GM12875 (cell line): ENCODE measurements at regions not wholly inside any gene's neighbourhood (a gene's known extent, or its start where the extent isn't known, plus 50 kb on each side); places are given as distances from the start of the nearest gene placed in this dataset.

Experiments
- H3K4me3 ChIP-seq: one replicate; pipeline ENCODE4 v1.5.1; 2011; ENCODE audit warnings: low read depth, low read length, control low read depth
- TF ChIP-seq, protein P1 (sequence below): IDR thresholded peaks from 2 replicates; pipeline ENCODE4 v1.5.1; 2011; ENCODE audit warnings: low read depth, mild to moderate bottlenecking, control low read depth, inconsistent platforms, low read length, moderate library complexity, borderline replicate concordance; ENCODE audit not compliant: insufficient read depth

DNA sequence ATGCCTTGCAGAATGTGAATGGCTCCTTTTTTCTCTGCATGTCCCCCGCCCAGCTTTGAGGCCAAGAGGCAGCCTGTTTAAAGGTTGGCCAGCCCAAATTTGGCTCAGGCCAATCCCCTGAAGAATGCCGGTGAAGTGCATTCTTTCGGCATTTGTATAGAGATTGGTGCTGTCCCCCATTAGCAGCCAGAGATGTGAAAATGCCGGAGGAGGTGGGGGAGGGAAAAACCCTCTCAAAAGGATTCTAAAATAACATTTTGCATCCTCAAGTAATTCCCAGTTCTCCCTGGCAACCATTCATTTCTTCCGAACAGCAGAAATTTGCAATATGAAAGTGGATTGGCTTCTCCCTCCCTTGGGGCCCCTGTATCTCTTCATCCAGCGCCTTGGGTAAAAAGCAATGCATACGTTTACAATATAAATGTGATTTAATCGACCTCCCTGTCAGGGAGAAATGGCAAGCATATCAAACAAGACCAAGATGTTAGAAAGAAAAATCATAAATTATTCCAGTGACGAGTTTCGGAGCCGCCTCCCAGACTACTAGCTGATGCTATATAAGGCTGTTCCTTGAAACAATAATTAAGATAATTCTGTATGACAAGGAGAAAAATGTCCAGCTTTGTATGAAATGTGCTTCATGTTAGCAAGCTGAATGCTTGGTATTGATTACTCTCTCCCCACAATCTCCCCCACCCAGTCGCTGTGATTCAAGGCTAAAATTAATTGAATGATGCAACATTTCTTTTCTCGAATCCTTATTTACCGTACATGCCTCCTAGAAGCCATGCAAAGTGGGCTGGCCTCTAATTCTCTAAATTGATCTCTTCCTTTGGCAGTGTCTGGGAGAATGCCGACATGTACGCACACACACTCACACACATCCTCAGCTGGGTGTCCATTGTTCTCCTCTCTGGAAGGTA is 323.7 kb downstream of the RPS24 start:
- TF ChIP-seq, protein P1, sequence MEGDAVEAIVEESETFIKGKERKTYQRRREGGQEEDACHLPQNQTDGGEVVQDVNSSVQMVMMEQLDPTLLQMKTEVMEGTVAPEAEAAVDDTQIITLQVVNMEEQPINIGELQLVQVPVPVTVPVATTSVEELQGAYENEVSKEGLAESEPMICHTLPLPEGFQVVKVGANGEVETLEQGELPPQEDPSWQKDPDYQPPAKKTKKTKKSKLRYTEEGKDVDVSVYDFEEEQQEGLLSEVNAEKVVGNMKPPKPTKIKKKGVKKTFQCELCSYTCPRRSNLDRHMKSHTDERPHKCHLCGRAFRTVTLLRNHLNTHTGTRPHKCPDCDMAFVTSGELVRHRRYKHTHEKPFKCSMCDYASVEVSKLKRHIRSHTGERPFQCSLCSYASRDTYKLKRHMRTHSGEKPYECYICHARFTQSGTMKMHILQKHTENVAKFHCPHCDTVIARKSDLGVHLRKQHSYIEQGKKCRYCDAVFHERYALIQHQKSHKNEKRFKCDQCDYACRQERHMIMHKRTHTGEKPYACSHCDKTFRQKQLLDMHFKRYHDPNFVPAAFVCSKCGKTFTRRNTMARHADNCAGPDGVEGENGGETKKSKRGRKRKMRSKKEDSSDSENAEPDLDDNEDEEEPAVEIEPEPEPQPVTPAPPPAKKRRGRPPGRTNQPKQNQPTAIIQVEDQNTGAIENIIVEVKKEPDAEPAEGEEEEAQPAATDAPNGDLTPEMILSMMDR = no peak
- H3K4me3 ChIP-seq = no peak overlapping the region

GRCh38 chr10:78358351-78358750 is 324.7 kb downstream of the RPS24 start:
- H3K4me3 ChIP-seq = no peak overlapping the region
- TF ChIP-seq, protein P1 = no peak

GRCh38 chr10:78358982-78359381 is 325.3 kb downstream of the RPS24 start:
- TF ChIP-seq, protein P1 = no peak
- no peak overlapping the region for H3K4me3 ChIP-seq

- TF ChIP-seq, protein P1 = no peak
- no peak overlapping the region for H3K4me3 ChIP-seq
Observed at GRCh38 chr10:78359640-78360091, 326.0 kb downstream of the RPS24 start.

GRCh38 chr10:78360284-78360683 is 326.6 kb downstream of the RPS24 start:
- no peak overlapping the region for H3K4me3 ChIP-seq
- TF ChIP-seq, protein P1 = no peak

GRCh38 chr10:78361031-78361430 is 327.4 kb downstream of the RPS24 start:
- no peak overlapping the region for H3K4me3 ChIP-seq
- TF ChIP-seq, protein P1 = no peak
